Cardiac septum (tissue), 1 donor: ENCODE measurements at regions not wholly inside any gene's neighbourhood (a gene's known extent, or its start where the extent isn't known, plus 50 kb on each side); places are given as distances from the start of the nearest gene placed in this dataset.
"Not testable (repeated sequence)": the region's sequence is repeated elsewhere in the genome, so short reads cannot be mapped to it uniquely, and the experiment has no call there.

ENCODE experiments used
- DNase-seq: peaks from one replicate; pipeline ENCODE4 v3.0.0-alpha.2; 2020; ENCODE audit warnings: low spot score
- intact Hi-C: fragments of 100-400 bp; cut with DNase I; formaldehyde crosslinking; loops from one replicate; pipeline ENCODE4 v1.14.0; 2022
- donor health status: DM: no; HTN: no; CAD: no.

GRCh38 chr3:147173257-147173656, 233.1 kb downstream of the ZIC4 start:
- intact Hi-C loops: no loop called here
- no peak for DNase-seq

- no peak for DNase-seq
- intact Hi-C loops: no loop called here
Measured at GRCh38 chr3:147162743-147163142, 243.6 kb downstream of the ZIC4 start.

GRCh38 chr3:147161833-147162232, 244.5 kb downstream of the ZIC4 start:
- intact Hi-C loops: no loop called here
- no peak for DNase-seq

GRCh38 chr3:147160984-147161383, 245.4 kb downstream of the ZIC4 start:
- intact Hi-C loops: no loop called here
- DNase-seq: no peak

GRCh38 chr3:147159141-147159540, 247.2 kb downstream of the ZIC4 start:
- intact Hi-C loops: no loop called here
- DNase-seq: no peak

GRCh38 chr3:147157631-147158030, 248.7 kb downstream of the ZIC4 start:
- intact Hi-C loops: no loop called here
- no peak for DNase-seq

GRCh38 chr3:147154988-147155387, 251.4 kb downstream of the ZIC4 start:
- DNase-seq, intact Hi-C loops: not testable (repeated sequence)

- intact Hi-C loops: no loop called here
- no peak for DNase-seq
Measured at GRCh38 chr3:147153830-147154539, 252.4 kb downstream of the ZIC4 start.

GRCh38 chr3:147152476-147152875, 253.9 kb downstream of the ZIC4 start:
- intact Hi-C loops: no loop called here
- DNase-seq: no peak

- no peak for DNase-seq
- intact Hi-C loops: no loop called here
Measured at GRCh38 chr3:147141516-147142288, 264.6 kb downstream of the ZIC4 start.

- DNase-seq: no peak
- intact Hi-C loops: no loop called here
Measured at GRCh38 chr3:147139341-147139740, 267.0 kb downstream of the ZIC4 start.

- no peak for DNase-seq
- intact Hi-C loops: no loop called here
Measured at GRCh38 chr3:147132168-147132567, 274.2 kb downstream of the ZIC4 start.

- intact Hi-C loops: no loop called here
- DNase-seq: no peak
Measured at GRCh38 chr3:147130461-147130860, 275.9 kb downstream of the ZIC4 start.

GRCh38 chr3:147129665-147130064, 276.7 kb downstream of the ZIC4 start:
- intact Hi-C loops: no loop called here
- DNase-seq: no peak

GRCh38 chr3:147122350-147122749, 284.0 kb downstream of the ZIC4 start:
- DNase-seq: no peak
- intact Hi-C loops: no loop called here

- no peak for DNase-seq
- intact Hi-C loops: no loop called here
Measured at GRCh38 chr3:147119989-147120388, 286.4 kb downstream of the ZIC4 start.

GRCh38 chr3:147119346-147119745, 287.0 kb downstream of the ZIC4 start:
- no peak for DNase-seq

GRCh38 chr3:147118611-147119010, 287.7 kb downstream of the ZIC4 start:
- intact Hi-C loops: no loop called here
- DNase-seq: no peak

More at GRCh38 chr3:147119346-147119745, 287.0 kb downstream of the ZIC4 start:
- intact Hi-C loops: no loop called here

GRCh38 chr3:147117631-147118030, 288.7 kb downstream of the ZIC4 start:
- intact Hi-C loops: no loop called here
- no peak for DNase-seq

- DNase-seq: no peak
- intact Hi-C loops: no loop called here
Measured at GRCh38 chr3:147113293-147114044, 292.9 kb downstream of the ZIC4 start.
